ENCODE measurements at regions not wholly inside any gene's neighbourhood (a gene's known extent, or its start where the extent isn't known, plus 50 kb on each side); places are given as distances from the start of the nearest gene placed in this dataset.
"Not testable (repeated sequence)": the region's sequence is repeated elsewhere in the genome, so short reads cannot be mapped to it uniquely, and the experiment has no call there.

- peak; percentile 1 for DNase-seq
Measured at GRCh38 chr6:76275746-76276145, 203.3 kb upstream of the IMPG1 start.

DNA sequence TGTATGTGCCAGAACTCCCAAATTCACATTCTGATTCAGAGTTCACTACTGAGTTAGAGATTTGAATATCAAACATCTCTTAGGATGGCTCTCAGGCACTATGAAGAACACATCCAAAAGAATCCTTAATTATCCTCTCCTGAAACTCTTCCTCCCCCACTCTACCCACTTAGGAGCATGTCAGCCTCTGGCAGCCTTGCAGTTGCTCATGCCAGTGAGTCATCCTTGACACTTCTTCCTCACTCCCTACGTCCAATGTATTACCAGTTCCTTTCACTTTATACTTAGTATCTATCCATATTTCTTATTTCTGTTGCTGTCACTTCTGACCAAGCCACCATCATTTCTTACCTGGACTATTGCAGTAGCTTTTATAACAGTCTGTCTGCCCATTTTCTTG, 192.0 kb upstream of the IMPG1 start:
- no peak for DNase-seq

GRCh38 chr6:76262240-76262639, 189.8 kb upstream of the IMPG1 start:
- DNase-seq = no peak

- DNase-seq = no peak
Measured at GRCh38 chr6:76250666-76251065, 178.2 kb upstream of the IMPG1 start.

- DNase-seq = no peak
Measured at GRCh38 chr6:76247527-76247926, 175.1 kb upstream of the IMPG1 start.

DNA sequence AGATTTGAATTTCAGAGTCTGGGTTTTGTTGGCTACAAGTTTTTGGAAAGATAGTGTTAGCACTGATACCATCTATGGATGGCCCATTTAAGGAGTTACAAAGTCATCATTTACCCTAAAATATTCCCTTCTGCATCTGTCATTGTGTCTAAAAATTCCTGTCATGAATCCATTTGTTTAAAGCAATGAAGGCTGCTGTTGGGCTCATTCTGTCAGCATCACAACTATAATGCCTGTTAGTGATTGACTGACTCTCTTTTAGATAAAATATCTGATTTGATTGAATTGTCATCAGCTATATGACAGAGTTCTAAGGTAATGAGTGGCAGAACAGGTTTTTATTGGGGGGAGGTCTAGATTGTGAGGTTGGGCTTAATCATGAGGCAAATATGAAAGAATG, 167.6 kb upstream of the IMPG1 start:
- no peak for DNase-seq

- no peak for DNase-seq
Measured at GRCh38 chr6:76230711-76231110, 158.2 kb upstream of the IMPG1 start.

DNA sequence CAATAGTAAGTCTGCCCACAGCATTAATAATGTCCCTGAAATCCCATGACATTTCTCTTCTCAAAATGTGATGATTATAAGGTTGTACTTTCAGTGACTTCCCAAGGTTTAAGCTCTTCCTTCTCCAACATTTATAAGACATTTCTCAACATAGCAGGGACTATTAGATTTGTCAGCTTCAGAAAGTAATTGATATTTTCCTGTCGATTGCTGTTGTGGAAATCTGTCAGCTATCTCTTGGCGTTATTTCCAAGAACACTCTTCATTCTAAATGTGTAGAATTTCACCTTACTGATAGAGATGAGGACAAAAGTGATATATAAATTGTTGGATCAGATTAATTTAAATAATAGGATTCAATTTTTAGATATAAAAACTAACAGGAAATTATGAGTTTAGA, 149.7 kb upstream of the IMPG1 start:
- no peak for DNase-seq

DNA sequence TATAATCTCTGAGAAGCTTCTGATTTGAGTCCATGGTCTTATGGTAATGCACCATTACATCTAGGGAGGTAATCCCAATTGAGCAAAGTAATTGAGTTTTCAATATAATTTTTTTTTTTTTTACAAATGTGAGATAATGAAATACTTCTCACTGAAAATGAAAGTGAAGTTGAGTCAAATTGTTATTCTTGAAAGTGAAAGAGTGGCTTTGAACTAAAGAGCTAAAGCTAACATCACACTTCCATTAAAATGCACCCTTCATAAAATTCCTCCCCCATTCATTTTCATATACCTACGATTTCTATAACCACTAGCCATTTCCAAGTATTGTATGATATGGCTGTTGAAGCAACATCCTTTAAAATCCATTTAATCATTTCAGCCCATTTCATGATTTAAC, 149.1 kb upstream of the IMPG1 start:
- no peak for DNase-seq

GRCh38 chr6:76220805-76221204, 148.3 kb upstream of the IMPG1 start:
- DNase-seq = no peak

DNA sequence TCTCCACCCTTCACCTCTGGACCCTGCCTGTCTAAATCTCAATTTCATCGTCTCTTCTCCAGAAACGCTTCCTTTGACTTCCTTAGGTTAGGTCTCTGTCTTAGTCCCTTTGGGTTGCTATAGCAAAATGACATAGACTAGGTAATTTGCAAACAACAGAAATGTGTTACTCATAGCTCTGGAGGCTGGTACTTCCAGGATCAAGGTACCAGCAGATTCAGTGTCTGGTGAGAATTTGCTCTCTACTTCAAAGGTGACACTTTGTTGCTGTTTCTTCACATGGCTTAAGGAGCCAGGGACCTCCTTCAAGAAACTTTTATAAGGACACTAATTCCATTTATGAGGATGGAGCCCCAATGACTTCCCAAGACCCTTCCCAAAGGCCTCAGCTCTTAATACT, 145.1 kb upstream of the IMPG1 start:
- DNase-seq = no peak

GRCh38 chr6:76214546-76214945, 142.1 kb upstream of the IMPG1 start:
- DNase-seq = no peak

DNA sequence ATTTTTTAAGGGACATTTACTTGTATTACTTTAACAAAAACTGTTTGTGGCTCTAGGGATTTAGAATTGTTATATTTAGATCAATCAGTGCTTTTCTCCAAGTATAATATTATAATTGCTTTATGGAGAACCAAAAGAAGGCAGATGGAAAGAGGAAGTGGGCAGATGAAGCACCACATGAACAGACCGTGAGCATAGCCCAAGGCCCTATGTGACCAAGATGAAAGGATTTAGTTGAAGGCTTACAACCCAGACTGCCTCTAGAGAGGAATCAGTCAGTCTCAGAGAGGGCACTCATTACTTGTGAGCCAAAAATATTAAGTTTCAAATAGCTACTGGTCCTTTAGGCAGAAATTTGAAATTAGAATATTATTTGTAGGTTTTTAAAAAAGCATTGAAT, 102.3 kb upstream of the IMPG1 start:
- DNase-seq = no peak

DNA sequence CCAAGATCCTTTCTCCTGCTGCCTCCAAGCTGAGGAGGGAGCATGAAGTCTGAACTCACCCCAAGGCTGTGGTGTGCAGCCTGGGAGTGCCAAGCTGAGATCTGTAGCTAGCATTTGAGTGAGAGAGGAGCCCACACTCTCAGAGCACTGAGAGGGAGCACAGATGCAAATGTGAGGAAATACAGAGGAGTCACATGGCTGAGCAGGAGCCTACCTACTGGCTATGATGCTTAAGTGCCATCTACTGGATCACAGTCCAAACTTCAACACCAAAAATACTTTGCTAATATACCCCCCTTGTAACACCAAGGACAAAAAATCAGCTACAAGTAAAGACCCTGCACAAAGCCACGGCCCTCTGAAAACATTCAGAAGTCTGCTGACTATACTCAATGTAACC, 94.4 kb upstream of the IMPG1 start:
- no peak for DNase-seq

DNA sequence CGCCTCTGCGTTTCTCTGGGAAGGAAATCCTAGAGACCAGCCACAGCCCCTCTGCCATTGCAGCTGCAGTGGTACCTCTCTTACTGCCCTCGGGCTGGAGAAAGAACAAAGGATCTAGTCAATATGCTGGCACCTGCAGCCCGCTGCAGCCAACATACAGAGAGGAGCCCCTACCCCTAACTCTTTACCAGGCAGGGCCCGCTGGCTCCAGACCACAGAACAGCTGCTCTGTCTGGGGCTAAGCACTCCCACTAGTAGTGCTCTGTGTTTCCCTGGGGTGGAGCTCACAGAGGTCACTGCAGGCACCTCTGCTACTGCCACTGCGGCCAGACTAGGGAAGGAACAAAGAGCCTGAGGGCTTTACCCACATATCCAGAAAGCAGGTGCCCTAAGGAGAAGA, 93.8 kb upstream of the IMPG1 start:
- no peak for DNase-seq

GRCh38 chr6:76165471-76166221, 93.2 kb upstream of the IMPG1 start:
- DNase-seq = no peak

GRCh38 chr6:76162811-76163210, 90.3 kb upstream of the IMPG1 start:
- DNase-seq = no peak

DNA sequence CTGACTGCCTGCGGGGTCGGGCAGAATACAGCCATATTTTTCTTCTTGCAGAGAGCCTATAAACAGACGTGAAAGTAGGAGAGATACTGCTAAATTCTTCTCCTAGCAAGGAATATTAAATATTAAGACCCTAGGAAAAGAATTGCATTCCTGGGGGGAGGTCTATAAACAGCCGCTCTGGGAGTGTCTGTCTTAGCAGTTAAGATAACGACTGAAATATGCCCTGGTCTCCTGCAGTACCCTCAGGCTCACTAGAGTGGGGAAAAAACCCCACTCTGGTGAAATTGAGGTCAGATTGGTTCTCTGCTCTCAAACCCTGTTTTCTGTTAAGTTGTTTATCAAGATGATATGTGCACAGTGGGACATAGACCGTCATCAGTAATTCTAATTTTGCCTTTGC, 85.3 kb upstream of the IMPG1 start:
- not testable (repeated sequence) for DNase-seq

- no peak for DNase-seq
Measured at GRCh38 chr6:76135481-76135880, 63.0 kb upstream of the IMPG1 start.

GRCh38 chr6:76134651-76135050, 62.2 kb upstream of the IMPG1 start:
- DNase-seq = no peak

DNA sequence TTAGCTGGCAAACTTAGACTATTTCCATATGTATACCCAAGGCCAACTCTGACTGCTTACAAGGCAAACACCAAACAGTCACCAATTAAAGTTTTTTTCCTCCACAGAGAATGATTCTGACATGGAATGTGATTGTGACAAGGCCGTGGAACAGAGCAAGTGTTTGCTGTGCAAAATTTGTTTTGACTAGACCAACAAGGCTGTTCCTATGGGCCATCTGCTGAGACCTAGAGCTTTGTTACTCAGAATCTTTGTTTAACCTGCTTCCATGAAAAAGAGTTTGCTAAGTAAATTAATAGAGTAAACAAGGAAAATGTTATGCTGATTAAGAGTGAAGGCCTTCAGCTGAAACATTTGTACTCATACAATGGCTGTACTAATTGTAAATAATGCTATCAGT, 51.6 kb upstream of the IMPG1 start:
- DNase-seq = no peak

All from NCI-H2081 treated with DMSO at 0.1 percent for 48 hours (cell line).